B cell (primary cell): ENCODE measurements at regions not wholly inside any gene's neighbourhood (a gene's known extent, or its start where the extent isn't known, plus 50 kb on each side); places are given as distances from the start of the nearest gene placed in this dataset.

Source experiments
- CTCF ChIP-seq: fragments of 200-600 bp; IDR thresholded peaks from one replicate; pipeline ENCODE4 v1.8.0; 2022; ENCODE audit warnings: antibody characterized with exemption, mild to moderate bottlenecking
- EZH2 ChIP-seq: IDR thresholded peaks from 2 replicates; pipeline ENCODE4 v1.6.1; 2012; ENCODE audit warnings: borderline replicate concordance, low read depth, mild to moderate bottlenecking, moderate library complexity, low read length; ENCODE audit not compliant: insufficient read depth, poor library complexity, severe bottlenecking

GRCh38 chrX:147680251-147680650 lies 231.5 kb upstream of the FMR1 start:
- TF ChIP-seq CTCF (no peak), EZH2 (no peak)
